AG04450 (cell line): ENCODE measurements at regions not wholly inside any gene's neighbourhood (a gene's known extent, or its start where the extent isn't known, plus 50 kb on each side); places are given as distances from the start of the nearest gene placed in this dataset.

Source experiments
- CTCF ChIA-PET: fragments of 300-600, 350-600 bp; formaldehyde crosslinking; extraction: SDS; loops from one replicate; lab custom pipeline; 2022; ENCODE audit warnings: antibody characterized with exemption, inconsistent platforms; lab: Charles Lee
- POLR2A ChIA-PET: fragments of 350-600 bp; formaldehyde crosslinking; extraction: SDS; loops from one replicate; lab custom pipeline; 2021; ENCODE audit warnings: antibody characterized with exemption, inconsistent platforms; lab: Yijun Ruan, JAX
- DNase-seq: peaks from one replicate; pipeline ENCODE4 v3.0.0-alpha.2; 2011; ENCODE audit warnings: low read depth, low spot score
- H3K27ac ChIP-seq: one replicate; pipeline ENCODE4 v1.5.1; 2012; ENCODE audit warnings: low read depth, low read length, control low read depth
- H3K27me3 ChIP-seq: one replicate; pipeline ENCODE4 v1.6.0; 2012; ENCODE audit warnings: low read length; ENCODE audit not compliant: control insufficient read depth, insufficient read depth
- H3K4me3 ChIP-seq: 2 replicates; pipeline ENCODE4 v1.5.1; 2011; ENCODE audit warnings: mild to moderate bottlenecking, low read depth, low read length, control low read depth
- H3K9me3 ChIP-seq: 2 replicates; pipeline ENCODE4 v1.5.1; 2012; ENCODE audit warnings: low read length; ENCODE audit not compliant: control insufficient read depth, insufficient read depth
- TF ChIP-seq, protein P1 (sequence below): IDR thresholded peaks from 2 replicates; pipeline ENCODE4 v1.5.1; 2011; ENCODE audit warnings: low read depth, low read length, control low read depth, inconsistent platforms

DNA sequence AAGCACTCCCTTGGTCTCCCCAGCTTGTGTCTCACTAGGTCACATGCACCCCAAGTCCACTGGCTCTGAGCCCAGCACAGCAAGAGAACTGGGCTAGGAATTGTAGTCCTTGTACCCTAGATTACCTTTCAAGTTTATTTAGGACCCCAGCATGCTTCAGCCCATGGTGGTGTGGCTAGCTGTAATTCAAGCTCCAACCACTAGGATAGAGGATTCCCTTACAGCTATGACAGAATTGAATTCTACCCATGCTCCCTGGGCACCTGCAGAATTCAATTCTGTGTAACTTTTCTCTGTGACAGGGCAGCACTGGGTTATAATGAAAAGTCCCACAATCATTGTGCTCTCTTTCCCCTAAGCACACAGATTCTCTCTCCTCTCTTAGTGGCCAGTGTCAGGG lies 253.8 kb upstream of the DMD start:
- ChIA-PET CTCF (no interaction called here), POLR2A (no interaction called here)
- TF ChIP-seq, protein P1, sequence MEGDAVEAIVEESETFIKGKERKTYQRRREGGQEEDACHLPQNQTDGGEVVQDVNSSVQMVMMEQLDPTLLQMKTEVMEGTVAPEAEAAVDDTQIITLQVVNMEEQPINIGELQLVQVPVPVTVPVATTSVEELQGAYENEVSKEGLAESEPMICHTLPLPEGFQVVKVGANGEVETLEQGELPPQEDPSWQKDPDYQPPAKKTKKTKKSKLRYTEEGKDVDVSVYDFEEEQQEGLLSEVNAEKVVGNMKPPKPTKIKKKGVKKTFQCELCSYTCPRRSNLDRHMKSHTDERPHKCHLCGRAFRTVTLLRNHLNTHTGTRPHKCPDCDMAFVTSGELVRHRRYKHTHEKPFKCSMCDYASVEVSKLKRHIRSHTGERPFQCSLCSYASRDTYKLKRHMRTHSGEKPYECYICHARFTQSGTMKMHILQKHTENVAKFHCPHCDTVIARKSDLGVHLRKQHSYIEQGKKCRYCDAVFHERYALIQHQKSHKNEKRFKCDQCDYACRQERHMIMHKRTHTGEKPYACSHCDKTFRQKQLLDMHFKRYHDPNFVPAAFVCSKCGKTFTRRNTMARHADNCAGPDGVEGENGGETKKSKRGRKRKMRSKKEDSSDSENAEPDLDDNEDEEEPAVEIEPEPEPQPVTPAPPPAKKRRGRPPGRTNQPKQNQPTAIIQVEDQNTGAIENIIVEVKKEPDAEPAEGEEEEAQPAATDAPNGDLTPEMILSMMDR: no peak
- no peak for DNase-seq
- Histone ChIP-seq H3K4me3 (no peak overlapping the region), H3K27me3 (no peaks in the 10 kb centered on the region), H3K27ac (no peak overlapping the region), H3K9me3 (no peaks in the 10 kb centered on the region; the same call in 1 of the 2 replicates)

DNA sequence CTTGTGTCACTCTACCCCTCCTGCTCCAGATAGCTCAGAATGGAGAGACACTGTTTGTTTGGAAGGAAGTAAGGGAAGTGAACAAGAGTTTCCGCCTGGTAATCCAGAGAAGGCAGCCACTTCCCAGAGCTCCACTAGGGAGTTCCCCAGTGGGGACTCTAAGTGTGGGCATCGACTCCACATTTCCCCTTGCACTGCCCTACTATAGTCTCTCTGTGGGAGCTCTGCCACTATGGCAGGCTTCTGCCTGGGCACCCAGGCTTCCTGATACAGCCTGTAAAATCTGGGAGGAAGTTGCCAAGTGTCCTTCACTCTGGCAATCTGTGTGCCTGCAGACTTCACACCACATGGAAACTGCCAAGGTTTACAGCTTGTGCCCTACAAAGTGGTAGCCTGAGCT lies 245.8 kb upstream of the DMD start:
- ChIA-PET CTCF (no interaction called here), POLR2A (no interaction called here)
- no peak overlapping the region for H3K27ac ChIP-seq
- H3K9me3 ChIP-seq: no peaks in the 10 kb centered on the region
- no peaks in the 10 kb centered on the region for H3K27me3 ChIP-seq
- H3K4me3 ChIP-seq: no peak overlapping the region
- TF ChIP-seq, protein P1: no peak
- DNase-seq: no peak

DNA sequence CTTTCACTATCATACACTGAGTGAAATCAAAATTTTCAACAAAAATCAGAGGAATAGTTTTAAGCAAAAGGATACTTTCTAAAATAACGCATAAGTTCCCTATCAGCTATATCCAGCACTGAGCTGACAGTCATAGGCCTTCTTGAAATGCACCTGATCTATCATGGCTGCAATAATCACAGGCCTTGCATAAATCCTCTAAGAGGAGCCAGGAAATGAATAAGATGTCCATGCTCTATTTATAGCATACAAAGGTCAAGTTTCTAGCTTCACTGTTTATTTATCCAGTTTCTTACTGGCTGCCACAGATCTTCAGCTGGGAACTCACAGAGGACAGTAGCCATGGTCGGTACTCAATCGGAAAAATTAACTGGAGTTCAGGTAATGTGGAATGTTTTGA lies 235.9 kb upstream of the DMD start:
- POLR2A ChIA-PET: no interaction called here
- Histone ChIP-seq H3K9me3 (peaks cover 4% of the 10 kb centered on the region), H3K27ac (no peak overlapping the region), H3K27me3 (no peaks in the 10 kb centered on the region), H3K4me3 (no peak overlapping the region)
- DNase-seq: no peak
- CTCF ChIA-PET: interaction anchor here (1.2 kb wide), 1 partner anchor 13 kb away, joined by 4 read pairs; no protein-coding TSS in a partner anchor
- TF ChIP-seq, protein P1: no peak

DNA sequence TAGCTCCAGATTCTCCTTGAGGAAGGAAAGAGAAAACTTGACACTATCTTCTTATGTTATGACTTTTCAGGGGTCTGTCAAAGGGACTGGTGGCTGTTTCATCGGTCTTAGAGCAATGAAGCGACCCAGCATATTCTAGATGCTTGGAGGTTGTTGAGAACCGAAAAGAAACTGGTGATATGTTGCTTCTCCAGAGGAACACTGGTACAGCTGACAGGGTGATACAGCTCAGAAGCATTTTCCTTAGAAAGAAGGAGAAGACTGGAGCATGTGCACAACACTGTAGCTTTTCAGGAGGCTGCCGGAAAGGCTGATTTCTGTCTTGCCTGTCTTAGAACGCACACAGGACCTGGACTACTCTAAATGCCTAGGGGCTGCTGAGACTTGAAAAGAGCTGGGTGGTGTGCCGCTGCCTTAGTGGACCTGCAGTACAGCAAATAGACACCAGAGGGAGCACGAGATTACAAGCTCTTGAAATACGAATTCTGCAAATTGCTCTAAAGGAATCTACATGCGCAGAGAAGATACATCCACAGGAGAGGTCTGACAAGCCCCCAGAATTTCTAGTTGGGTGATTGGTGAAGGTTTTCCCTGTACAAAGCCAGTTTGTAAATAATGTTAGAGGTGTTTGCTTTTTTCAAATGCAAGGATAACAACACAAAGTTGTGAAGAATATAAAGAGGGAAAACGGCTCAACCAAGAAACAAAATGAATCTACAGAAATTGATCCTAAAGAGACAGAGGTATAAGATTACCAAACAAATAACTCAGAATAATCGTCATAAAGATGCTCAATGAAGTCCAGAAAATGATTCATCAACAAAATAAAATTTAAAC lies 223.1 kb upstream of the DMD start:
- Histone ChIP-seq H3K27me3 (no peaks in the 10 kb centered on the region), H3K4me3 (no peak overlapping the region), H3K9me3 (no peaks in the 10 kb centered on the region), H3K27ac (no peak overlapping the region)
- TF ChIP-seq, protein P1: peak; percentile 65
- CTCF ChIA-PET: interaction anchor here (0.5 to 2.2 kb wide), 4 partner anchors 11 to 867 kb away, joined by 3 to 11 read pairs (median 4); no protein-coding TSS in a partner anchor
- POLR2A ChIA-PET: no interaction called here
- peak; percentile 0 for DNase-seq

DNA sequence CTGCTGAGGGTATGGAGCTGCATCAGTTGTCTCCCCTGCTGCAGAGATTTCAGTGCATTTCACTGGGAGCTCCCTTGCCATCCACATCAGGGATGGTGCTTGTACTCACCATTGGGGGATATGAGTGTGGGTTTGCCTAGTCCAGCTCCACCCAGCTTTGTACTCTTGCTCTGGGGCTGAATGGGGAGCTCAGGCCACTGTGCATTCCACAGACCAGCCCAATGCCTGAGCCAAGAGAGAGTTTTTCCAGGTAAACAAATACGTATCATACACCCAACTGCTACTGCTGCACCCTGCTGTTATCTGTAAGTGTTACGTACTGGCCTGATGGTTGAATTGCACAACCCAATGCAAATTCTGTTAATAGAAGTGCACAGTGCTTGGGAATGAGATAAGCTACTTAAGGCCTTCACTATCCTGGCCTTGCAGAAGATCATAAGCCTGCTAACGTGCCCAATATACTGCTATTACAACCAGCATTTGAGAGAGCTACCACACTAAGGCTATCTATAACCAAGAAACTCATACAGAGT lies 205.0 kb upstream of the DMD start:
- H3K9me3 ChIP-seq: no peaks in the 10 kb centered on the region
- no peak overlapping the region for H3K27ac ChIP-seq
- ChIA-PET CTCF (no interaction called here), POLR2A (no interaction called here)
- TF ChIP-seq, protein P1: no peak
- H3K27me3 ChIP-seq: no peaks in the 10 kb centered on the region
- no peak for DNase-seq
- H3K4me3 ChIP-seq: no peak overlapping the region
